Caco-2 (cell line): ENCODE measurements at regions not wholly inside any gene's neighbourhood (a gene's known extent, or its start where the extent isn't known, plus 50 kb on each side); places are given as distances from the start of the nearest gene placed in this dataset.
"Not testable (repeated sequence)": the region's sequence is repeated elsewhere in the genome, so short reads cannot be mapped to it uniquely, and the experiment has no call there.

ENCODE experiments used
- BruUV-seq: library from RNA; stranded (reverse); fragments of 400-500 nt; replicated peaks from 2 replicates; lab custom pipeline; 2021; lab: Mats Ljungman, UMichigan
- CTCF ChIA-PET: fragments of 300-600 bp; sonication (Branson Sonifier 250); formaldehyde crosslinking; loops from one replicate; lab custom pipeline; 2022; ENCODE audit warnings: antibody characterized with exemption; lab: Charles Lee
- POLR2A ChIA-PET: fragments of 300-600 bp; sonication (Branson Sonifier 250); formaldehyde crosslinking; loops from one replicate; lab custom pipeline; 2022; ENCODE audit warnings: antibody characterized with exemption; lab: Charles Lee
- DNase-seq, 2 experiments: peaks; one replicate each; pipeline versions ENCODE4 v3.0.0 to v3.0.0-alpha.2; 2020 to 2022
- H3K27me3 ChIP-seq: replicated peaks from 2 replicates; pipeline ENCODE4 v1.6.0; 2011; ENCODE audit warnings: low read length; ENCODE audit not compliant: control insufficient read depth, insufficient read depth
- H3K36me3 ChIP-seq: 2 replicates; pipeline ENCODE4 v1.5.1; 2011; ENCODE audit warnings: low read length; ENCODE audit not compliant: control insufficient read depth, insufficient read depth
- H3K4me1 ChIP-seq: fragments of 250-450 bp; sonication (Bioruptor Pico); 2 replicates; pipeline ENCODE4 v1.5.1; 2020; ENCODE audit warnings: mild to moderate bottlenecking
- H3K4me3 ChIP-seq: 2 replicates; pipeline ENCODE4 v1.5.1; 2011; ENCODE audit warnings: low read depth, mild to moderate bottlenecking, control low read depth, low read length
- H3K9me3 ChIP-seq: fragments of 250-450 bp; sonication (Bioruptor Pico); 2 replicates; pipeline ENCODE4 v1.5.1; 2020; ENCODE audit warnings: mild to moderate bottlenecking, moderate library complexity
- H3K27ac Mint-ChIP-seq: one replicate; pipeline ENCODE4 v1.8.0; 2022; ENCODE audit warnings: mixed read lengths; ENCODE audit not compliant: unreplicated experiment
- H3K27me3 Mint-ChIP-seq: one replicate; pipeline ENCODE4 v1.8.0; 2022; ENCODE audit warnings: mixed read lengths; ENCODE audit not compliant: insufficient read depth, unreplicated experiment
- H3K36me3 Mint-ChIP-seq: one replicate; pipeline ENCODE4 v1.8.0; 2022; ENCODE audit warnings: mild to moderate bottlenecking, mixed read lengths; ENCODE audit not compliant: insufficient read depth, unreplicated experiment
- H3K4me1 Mint-ChIP-seq: one replicate; pipeline ENCODE4 v1.8.0; 2022; ENCODE audit warnings: low read depth, mixed read lengths; ENCODE audit not compliant: unreplicated experiment
- H3K4me3 Mint-ChIP-seq: one replicate; pipeline ENCODE4 v1.8.0; 2022; ENCODE audit warnings: mild to moderate bottlenecking, moderate library complexity, mixed read lengths; ENCODE audit not compliant: unreplicated experiment
- H3K9me3 Mint-ChIP-seq: one replicate; pipeline ENCODE4 v1.8.0; 2022; ENCODE audit warnings: mixed read lengths; ENCODE audit not compliant: unreplicated experiment
- CTCF ChIP-seq, 2 experiments: fragments of 200-600 bp in 1 of 2; IDR thresholded peaks; 1 replicate in 1 of 2; 2 replicates in 1 of 2; pipeline versions ENCODE4 v1.5.1 to v1.8.0; 2011 to 2022; ENCODE audit warnings: antibody characterized with exemption in 1 of 2, control low read depth in 1 of 2, inconsistent platforms in 1 of 2, low read depth in 1 of 2, low read length in 1 of 2, mild to moderate bottlenecking in 1 of 2, moderate library complexity in 1 of 2; ENCODE audit not compliant: insufficient read depth in 1 of 2, severe bottlenecking in 1 of 2, unreplicated experiment in 1 of 2
- intact Hi-C: fragments of 100-400 bp; cut with micrococcal nuclease; formaldehyde crosslinking; loops from one replicate; pipeline ENCODE4 v1.10.0; 2022; ENCODE audit not compliant: unreplicated experiment

- CTCF ChIA-PET = no interaction called here
Measured at GRCh38 chrX:63013549-63013948, 337.6 kb downstream of the SPIN4 start.

GRCh38 chrX:63012574-63012973 lies 338.6 kb downstream of the SPIN4 start:
- Mint-ChIP-seq H3K27ac (no peak overlapping the region), H3K4me3 (no peak overlapping the region), H3K36me3 (no peaks in the 10 kb centered on the region), H3K9me3 (no peaks in the 10 kb centered on the region), H3K4me1 (no peaks in the 10 kb centered on the region), H3K27me3 (no peaks in the 10 kb centered on the region)
- Histone ChIP-seq H3K36me3 (no peaks in the 10 kb centered on the region), H3K4me1 (no peaks in the 10 kb centered on the region), H3K4me3 (no peak overlapping the region), H3K9me3 (no peaks in the 10 kb centered on the region), H3K27me3 (no peaks in the 10 kb centered on the region)
- TF ChIP-seq CTCF (IDR thresholded peaks at IDR 0.05; ENCODE audit: insufficient read depth in 1 of 2, low read depth in 1 of 2, low read length in 1 of 2, severe bottlenecking in 1 of 2, unreplicated experiment in 1 of 2) = peak in 1 of 2 experiments; percentile 2
- no TSS peak for BruUV-seq
- CTCF ChIA-PET = no interaction called here
- POLR2A ChIA-PET = no interaction called here
- DNase-seq = no peak
- intact Hi-C loops = no loop called here

More at GRCh38 chrX:63013549-63013948, 337.6 kb downstream of the SPIN4 start:
- no peaks in the 10 kb centered on the region for H3K9me3 ChIP-seq
- Mint-ChIP-seq H3K27ac (no peak overlapping the region), H3K9me3 (no peaks in the 10 kb centered on the region), H3K36me3 (no peaks in the 10 kb centered on the region), H3K4me1 (no peaks in the 10 kb centered on the region), H3K27me3 (no peaks in the 10 kb centered on the region), H3K4me3 (no peak overlapping the region)
- BruUV-seq = no TSS peak
- H3K36me3 ChIP-seq = no peaks in the 10 kb centered on the region
- intact Hi-C loops = no loop called here
- H3K4me1 ChIP-seq = no peaks in the 10 kb centered on the region
- no peaks in the 10 kb centered on the region for H3K27me3 ChIP-seq
- DNase-seq = no peak
- no peak overlapping the region for H3K4me3 ChIP-seq
- POLR2A ChIA-PET = no interaction called here
- TF ChIP-seq CTCF (IDR thresholded peaks at IDR 0.05; ENCODE audit: insufficient read depth in 1 of 2, low read depth in 1 of 2, low read length in 1 of 2, severe bottlenecking in 1 of 2, unreplicated experiment in 1 of 2) = no peak

GRCh38 chrX:63000196-63000595 lies 350.9 kb downstream of the SPIN4 start:
- DNase-seq, CTCF ChIA-PET, H3K4me3 ChIP-seq, H3K9me3 Mint-ChIP-seq, H3K9me3 ChIP-seq, H3K27me3 Mint-ChIP-seq, H3K27me3 ChIP-seq, POLR2A ChIA-PET, intact Hi-C loops, H3K4me1 ChIP-seq, H3K4me3 Mint-ChIP-seq, H3K36me3 ChIP-seq, H3K36me3 Mint-ChIP-seq, BruUV-seq, H3K27ac Mint-ChIP-seq, H3K4me1 Mint-ChIP-seq: not testable (repeated sequence)
